ENCODE measurements at regions not wholly inside any gene's neighbourhood (a gene's known extent, or its start where the extent isn't known, plus 50 kb on each side); places are given as distances from the start of the nearest gene placed in this dataset.

DNA sequence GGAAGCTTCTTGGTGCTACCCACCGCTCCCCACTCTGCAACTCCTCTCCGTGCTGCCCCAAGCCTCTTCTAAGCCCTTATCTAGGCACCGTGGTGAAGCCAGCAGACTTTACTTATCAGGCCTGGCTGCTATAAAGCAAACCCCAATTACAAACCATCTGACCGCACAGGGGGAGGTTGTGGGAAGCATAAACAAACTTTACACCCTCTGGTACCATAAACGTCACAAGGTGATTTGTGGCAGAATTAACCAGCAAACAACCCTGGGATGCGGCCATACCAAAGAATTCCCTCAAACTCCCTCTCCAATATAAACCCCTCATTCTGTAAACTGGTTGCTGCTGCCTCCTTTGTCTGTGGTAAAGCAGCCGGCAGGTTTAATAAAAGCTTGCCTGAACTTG is 55.2 kb downstream of the MAGEC2 start:
- DNase-seq = no peak

DNA sequence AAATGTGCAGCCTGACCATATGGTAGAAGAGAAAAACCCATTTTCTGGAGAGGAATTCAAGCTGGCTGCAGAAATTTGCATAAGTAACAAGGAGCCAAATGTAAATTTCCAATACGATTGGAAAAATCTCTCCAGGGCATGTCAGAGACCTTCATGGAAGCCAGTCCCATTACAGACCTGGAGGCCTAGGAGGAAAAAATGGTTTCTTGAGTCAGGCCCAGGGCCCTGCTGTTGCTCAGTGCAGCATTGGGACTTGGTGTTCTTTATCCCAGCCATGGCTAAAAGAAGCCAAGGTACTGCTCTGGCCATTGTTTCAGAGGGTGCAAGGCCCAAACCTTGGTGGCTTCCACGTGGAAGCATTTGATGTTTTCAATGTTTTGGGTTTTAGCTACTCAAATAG is 70.6 kb downstream of the MAGEC2 start:
- DNase-seq = no peak

DNA sequence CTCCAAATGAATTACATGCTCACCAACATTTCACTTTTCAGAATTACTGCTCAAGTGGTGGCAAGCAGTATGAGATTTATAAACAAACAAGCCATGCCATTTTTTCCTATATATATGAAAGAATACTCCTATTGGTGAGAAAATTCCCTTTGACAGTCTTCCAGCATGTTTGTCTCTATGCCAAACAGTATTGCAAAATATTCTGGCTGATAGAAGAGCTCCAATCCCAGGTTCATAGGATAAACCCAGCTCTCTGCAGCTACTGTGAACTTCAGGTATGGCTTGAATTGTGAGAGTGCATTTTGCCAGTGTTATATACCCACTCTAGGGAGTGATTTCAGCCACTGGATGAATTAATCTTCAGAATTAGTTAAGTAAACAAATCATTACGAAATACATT is 108.8 kb downstream of the MAGEC2 start:
- no peak for DNase-seq

DNA sequence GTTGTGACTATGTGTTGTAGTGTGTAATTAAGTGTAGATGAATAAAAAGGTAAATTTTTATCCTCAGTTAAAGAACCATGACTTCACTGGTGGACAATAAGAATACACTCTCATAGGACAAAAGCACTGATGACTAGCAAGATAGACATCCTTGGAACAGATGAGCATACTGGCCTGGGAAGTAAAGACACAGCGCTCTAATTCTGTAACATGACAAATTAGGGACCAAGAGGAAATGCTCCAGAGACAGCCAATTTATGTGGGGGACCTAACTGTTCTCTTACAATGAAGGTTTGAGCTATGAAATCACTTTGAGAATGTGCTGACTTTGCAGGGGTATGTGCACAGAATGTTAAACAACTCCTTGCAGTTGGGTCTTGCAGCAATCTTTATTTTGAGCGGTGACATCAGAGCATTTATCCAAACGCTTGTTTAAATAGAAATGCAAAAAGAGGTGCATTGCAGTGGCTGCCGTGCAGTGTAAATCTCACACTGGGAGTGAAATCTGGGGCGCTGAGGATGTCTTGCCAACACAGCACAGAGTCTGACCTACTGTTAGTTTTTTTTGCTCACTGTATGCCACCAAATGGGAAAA is 109.3 kb downstream of the MAGEC2 start:
- no peak for DNase-seq

DNA sequence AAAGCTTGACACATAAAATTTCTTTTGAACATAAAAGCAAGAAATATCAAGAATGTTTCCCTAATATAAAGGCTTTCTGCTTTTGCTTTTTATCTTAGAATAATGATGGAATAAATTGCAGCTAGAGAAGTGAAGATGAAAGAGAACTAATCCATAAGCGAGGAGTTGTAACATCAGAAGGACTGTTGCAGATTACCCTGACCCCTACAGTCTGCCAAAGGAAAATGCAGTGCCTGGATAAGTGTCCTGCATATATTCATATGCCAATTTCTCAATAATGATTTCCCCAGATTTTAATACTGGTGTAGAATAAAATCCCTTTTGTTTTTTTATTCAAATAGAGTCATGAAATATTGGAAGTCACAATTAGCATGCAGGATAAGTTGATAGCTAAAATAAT is 115.9 kb downstream of the MAGEC2 start:
- peak; percentile 67 for DNase-seq

DNA sequence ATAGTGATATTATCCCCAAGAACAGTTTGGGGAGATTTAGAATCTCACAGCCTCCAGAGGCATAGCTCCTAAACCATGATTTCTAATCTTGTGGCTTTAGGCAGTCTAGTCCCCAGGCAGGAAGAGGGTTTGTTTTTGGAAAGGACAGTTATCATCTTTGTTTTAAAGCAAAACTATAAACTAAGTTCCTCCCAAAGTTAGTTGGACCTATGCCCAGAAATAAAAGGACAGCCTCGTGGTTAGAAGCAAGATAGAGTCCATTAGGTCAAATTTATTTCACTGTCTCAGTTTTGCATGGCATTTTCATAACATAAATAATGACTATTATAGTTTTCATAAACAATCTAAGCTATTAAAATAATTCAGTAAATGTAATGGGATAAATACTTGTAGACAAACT is 120.5 kb downstream of the MAGEC2 start:
- DNase-seq = no peak

DNA sequence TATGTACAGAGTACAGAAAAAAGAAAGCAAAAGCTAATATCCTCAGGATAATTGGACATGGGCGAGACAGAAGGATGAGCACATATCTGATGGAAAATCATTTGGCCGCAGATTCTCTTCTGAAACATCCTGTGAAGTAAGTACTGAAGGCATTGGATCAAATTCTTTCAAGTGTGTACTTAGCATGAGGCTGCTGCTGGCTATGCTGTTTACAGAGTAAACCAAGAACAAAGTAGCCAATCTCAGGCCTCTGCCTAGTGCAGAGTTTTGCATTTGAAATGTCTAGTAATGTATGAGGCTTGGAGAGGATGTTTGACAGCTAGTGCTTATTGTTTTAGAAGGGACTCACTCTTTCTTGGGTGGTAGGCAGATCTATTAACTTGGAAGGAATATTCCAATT is 128.5 kb downstream of the MAGEC2 start:
- no peak for DNase-seq

DNA sequence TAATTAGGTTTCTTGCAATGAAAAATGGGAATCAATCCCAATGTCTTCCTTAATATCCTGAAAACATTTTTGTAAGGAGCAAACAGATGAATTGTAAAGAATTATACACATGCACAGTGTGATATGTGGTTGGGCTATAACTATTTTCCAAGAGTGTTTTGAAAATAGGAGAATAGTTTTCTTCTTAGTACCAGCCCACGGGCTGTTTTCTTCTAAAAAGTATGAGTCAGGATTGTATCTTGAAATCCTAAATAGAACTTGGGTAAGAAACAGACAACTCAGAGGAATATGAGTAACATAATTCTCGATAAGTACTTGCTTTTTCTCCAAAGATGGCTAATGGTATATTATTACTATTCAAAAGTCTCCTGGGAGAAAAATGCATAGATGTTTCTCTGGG is 136.7 kb downstream of the MAGEC2 start:
- DNase-seq = no peak

DNA sequence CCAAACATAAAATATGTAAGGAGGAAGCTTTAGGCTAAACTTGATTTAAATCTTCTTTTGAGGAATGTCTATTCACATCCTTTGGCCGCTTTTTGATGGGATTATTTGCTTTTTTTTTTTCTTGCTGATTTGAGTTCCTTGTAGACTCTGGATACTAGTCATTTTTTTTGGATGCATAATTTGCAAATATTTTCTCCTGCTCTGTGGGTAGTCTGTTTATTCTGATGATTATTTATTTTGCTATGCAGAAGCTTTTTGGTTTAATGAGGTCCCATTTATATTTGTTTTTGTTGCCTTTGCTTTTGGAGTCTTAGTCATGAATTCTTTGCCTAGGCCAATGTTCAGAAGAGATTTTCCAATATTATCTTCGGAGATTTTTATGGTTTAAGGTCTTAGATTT is 144.9 kb downstream of the MAGEC2 start:
- no peak for DNase-seq

DNA sequence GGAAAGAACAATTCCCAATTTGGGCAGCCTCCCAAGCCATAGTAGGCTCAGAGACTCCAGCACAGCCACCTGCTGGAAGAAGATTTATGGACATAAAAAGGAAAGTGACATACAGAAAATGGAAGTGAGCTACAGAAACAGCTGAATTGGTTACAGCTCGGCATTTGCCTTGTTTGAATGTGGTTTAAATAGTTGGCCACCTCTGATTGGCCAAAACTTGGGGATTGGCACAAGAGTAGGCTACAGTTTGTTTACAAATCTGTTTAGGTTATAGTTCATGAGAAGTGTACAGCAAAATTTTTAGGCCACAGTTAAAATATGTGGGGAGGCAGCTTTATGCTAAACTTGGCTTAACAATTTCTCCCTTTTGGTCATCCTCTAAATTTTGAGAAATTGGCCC is 150.4 kb downstream of the MAGEC1 start:
- DNase-seq = no peak

DNA sequence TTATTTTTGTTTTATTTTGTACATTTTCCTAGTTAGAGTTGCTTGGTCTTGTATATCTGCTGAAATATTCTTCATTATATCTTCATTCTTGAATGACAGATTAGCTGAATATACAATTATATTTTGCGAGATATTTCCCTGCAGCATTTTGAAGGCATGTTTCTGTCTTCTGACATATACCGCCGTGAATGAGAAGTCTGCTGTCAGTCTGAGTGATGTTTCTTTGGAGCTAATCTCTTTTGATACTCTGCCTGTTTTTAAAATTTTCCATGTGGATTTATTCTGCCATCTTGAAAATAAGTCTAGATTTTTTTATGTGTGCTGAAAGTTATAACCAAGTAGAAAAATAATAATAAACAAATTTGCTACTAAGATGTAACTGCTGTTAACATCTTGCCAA is 148.5 kb downstream of the MAGEC1 start:
- DNase-seq = no peak

DNA sequence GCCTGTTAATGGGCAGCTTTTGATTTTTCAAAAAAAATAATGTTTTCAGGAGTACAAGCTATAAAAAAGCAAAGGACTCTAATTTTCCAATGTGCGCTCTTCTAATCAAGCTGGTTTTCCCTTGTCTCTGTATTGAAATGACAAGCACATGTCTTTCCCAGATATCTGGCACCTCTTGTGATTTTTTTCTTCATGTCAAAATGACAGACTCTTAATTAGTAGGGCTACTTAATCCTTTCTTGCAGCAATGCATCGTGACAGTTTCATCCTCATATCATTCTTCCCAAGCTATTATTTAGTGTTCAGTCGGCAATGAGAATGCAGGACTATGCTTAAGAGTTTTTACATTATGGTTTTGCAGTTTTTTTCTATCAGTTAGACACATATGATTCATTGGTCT is 139.5 kb downstream of the MAGEC1 start:
- no peak for DNase-seq

DNA sequence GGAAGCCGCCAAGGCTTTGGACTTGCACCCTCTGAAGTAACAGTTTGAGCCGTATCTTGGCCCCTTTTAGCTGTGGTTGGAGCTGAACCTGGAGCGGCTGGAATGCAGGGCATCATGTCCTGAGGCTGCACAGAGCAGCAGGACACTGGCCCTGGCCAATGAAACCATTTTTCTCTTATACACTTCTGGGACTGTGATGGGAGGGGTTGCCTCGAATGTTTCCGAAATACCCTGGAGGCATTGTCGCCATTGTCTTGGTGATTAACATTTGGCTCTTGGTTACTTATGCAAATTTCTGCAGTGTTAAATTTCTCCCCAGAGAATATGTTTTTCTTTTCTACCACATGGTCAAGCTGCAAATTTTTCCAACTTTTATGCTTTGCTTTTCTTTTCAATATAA is 137.2 kb downstream of the MAGEC1 start:
- DNase-seq = no peak

DNA sequence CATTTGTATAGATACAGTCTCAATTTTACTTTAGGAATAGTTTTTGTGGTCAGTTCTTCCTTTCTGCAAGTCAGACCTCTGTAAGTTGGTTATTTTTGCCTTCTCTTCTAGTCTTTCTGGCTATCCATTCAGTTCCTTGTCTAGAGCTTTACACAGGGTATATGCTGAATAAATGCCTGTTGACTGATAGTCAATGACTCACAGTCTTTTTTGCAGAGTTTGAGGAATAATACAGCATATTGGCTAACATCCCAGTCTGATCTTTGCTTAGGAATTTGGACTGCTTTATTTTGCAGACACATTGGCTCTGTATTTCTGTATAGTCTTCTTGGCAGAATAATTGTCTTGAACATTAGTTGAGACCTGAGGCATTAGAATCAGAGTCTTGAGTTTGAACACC is 132.4 kb downstream of the MAGEC1 start:
- no peak for DNase-seq

DNA sequence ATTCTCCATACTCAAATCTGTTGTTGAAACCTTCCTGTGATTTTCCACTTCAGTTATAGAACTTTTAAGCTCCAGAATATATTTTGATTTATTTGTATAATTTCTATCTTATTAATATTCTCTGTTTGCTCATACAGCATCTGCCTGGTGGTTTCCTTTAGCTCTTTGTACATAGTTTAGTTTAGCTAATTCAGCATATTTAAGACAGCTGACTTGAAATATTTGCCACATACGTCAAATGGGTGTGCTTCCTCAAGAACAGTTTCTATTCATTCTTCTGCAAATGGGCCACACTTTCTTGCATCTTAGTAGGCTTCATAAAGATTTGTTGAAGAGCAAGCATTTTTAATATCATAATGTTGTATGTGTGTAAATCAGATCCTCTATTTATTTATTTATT is 101.8 kb downstream of the MAGEC1 start:
- DNase-seq = no peak

DNA sequence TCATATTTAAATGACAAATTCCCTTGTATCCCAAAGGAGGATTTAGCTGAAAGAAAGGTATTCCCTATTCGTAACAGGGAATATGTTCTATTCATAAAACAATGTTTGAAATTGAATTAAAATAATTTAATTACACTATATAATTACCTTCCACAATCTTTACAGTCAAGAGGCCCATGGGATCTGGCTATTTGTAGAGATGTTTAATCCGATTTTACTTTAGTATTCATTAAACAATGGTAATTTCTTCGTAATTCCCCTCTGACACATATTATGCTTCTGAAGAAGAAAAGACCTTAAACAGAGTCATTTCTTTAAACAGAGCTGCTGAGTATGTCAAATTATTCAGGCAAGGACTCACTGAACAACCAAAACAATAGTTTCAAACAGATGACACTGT is 98.8 kb downstream of the MAGEC1 start:
- DNase-seq = no peak

DNA sequence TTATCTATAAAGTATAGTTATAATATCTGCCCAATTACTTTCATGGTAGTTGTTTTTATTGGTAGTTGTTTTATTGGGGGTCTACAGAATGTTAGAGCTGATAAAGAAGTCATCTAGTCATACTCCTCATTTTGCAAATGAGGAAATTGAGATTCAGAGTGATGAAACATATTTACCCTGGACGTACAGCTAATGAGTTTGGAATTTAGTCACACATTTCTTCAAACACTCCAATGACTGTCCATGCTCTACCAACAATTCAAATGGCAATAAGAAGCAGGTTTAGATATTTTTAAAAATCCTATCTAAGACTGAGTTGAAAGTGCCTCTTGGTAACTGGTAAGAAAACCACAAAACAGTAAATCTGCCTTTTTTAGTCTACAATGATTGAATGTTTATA is 98.2 kb downstream of the MAGEC1 start:
- DNase-seq = no peak

DNA sequence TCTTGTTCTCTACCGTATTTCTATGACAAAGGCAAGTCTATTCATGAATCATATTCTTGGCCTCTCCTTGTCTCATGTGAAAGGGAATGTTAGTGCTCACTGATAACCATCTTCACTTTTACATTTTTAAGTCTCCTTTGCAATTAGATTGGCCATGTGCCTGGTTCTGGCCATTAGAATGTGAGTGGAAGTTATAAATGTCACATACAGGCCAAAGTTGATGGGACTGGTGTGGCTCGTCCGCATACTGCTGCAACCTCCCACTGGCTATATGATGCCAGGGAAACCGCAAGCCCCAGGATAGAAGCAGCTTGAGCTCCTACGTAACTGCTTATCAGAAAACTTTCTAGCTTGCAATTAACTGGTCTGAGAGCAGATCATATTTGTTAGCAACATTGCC is 86.1 kb downstream of the MAGEC1 start:
- DNase-seq = no peak

DNA sequence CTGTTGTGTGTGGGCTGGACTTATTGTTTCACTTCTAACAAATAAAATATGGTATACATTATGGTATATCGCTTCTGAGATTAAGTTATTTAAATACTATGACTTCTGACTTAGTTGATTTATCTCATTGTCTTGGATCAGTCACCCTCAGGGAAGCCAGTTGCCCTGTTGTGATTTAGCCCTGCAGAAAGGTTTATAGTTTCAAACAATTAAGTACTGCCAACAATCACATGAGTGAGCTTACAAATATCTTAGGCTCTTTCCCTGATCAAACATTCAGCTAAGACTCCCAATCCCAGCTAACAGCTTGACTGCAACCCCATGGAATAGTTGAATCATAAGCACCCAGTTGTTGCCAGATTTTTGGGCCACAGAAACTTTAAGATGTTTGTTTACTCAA is 85.4 kb downstream of the MAGEC1 start:
- no peak for DNase-seq

DNA sequence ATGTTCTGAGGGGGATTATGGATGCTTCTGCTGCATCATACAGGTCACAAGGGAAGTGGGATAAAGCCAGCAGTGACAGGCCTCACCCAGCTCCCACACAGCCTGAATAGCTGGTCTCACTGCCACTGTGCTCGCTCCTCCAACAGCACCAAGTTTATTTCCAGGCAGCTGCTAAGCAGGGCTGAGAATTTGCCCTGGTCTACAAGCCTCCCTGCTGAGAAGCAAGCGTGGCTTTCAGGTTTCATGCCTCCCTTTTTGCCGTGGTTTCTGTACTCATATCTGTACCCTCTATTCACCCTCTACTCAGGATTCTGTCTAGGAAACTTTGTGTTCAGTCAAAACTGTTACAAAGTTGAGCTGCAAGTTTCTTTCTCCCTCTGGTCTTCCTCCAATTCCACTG is 78.6 kb downstream of the MAGEC1 start:
- no peak for DNase-seq

DNA sequence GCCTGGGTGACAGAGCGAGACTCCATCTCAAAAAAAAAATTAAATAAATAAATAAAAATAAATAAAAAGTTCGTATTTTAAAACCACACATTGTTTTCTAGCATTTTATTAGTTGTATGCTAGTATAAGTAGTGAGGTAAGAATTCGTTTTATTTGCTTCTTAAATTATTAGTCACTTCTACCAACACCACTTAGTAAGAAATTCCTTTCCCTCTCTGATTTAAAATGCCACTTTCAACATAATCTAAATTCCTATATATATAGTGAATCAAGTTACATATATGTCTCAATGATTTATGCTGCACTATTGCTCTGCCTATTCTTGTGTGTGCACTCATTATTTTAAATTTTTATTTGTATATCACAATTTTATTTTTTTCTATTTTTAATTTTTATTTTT is 72.1 kb downstream of the MAGEC1 start:
- DNase-seq = no peak

DNA sequence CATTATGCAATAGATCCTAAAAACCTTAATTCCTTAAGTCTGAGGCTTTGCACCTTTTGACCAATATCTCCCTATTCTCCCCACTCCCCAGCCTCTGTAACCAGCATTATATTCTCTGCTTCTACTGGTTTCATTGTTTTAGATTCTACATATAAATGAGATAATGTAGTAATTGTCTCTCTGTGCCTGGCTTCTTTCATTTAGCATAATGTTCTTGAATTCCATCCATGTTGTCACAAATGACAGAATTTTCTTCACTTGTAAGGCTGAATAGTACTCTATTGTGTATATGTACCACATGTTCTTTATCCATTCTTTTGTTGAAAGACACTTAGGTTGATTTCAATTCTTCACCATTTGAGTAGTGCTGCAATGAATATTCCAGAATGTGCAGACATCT is 66.0 kb downstream of the MAGEC1 start:
- DNase-seq = peak; percentile 49

DNA sequence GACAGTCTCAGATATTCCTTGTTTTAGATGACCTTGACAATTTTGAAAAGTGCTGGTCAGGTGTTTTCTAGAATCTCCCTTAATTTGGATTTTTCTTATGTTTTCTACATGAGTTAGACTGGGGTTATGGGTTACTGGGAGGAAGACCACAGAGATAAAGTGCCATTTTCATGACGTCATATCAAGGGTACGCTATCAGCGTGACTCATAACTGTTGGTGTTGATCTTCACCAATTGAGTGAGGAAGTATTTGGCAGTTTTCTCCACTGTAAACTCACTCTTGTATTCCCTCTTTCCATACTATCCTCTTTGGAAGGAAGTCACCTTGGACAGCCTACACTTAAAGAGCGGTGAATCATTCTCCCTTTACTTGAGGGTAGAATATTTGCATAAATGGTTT is 56.9 kb downstream of the MAGEC1 start:
- DNase-seq = no peak

All from midbrain (tissue), 1 donor.